RWPE2 (cell line): ENCODE measurements at regions not wholly inside any gene's neighbourhood (a gene's known extent, or its start where the extent isn't known, plus 50 kb on each side); places are given as distances from the start of the nearest gene placed in this dataset.
A peak's percentile ranks its signal among the peaks of the same experiment; 100 is the strongest.

ENCODE experiments used
- ATAC-seq: fragments of 200-7000 bp; cut with Tn5 transposase; 3 replicates; pipeline ENCODE4 v1.9.1; 2021; ENCODE audit warnings: low read depth
- DNase-seq: peaks from one replicate; pipeline ENCODE4 v3.0.0-alpha.2; 2020; ENCODE audit warnings: low spot score
- H3K27ac ChIP-seq: fragments of 450-650 bp; 2 replicates; pipeline ENCODE4 v1.5.1; 2017; ENCODE audit warnings: mild to moderate bottlenecking; ENCODE audit not compliant: poor library complexity, severe bottlenecking
- H3K27me3 ChIP-seq: fragments of 250-450 bp; sonication (Bioruptor Pico); 2 replicates; pipeline ENCODE4 v1.5.1; 2021; ENCODE audit warnings: mild to moderate bottlenecking, moderate library complexity; ENCODE audit not compliant: insufficient read depth, poor library complexity, severe bottlenecking
- H3K36me3 ChIP-seq: fragments of 250-450 bp; sonication (Bioruptor Pico); 2 replicates; pipeline ENCODE4 v1.5.1; 2020; ENCODE audit warnings: low read depth, mild to moderate bottlenecking, moderate library complexity
- H3K4me1 ChIP-seq: fragments of 250-450 bp; sonication (Bioruptor Pico); 2 replicates; pipeline ENCODE4 v1.5.1; 2021; ENCODE audit warnings: mild to moderate bottlenecking, moderate library complexity; ENCODE audit not compliant: insufficient read depth, poor library complexity, severe bottlenecking
- H3K4me3 ChIP-seq: fragments of 250-450 bp; sonication (Bioruptor Pico); 2 replicates; pipeline ENCODE4 v1.5.1; 2021; ENCODE audit warnings: mild to moderate bottlenecking, moderate library complexity; ENCODE audit not compliant: severe bottlenecking
- H3K9me3 ChIP-seq: fragments of 250-450 bp; sonication (Bioruptor Pico); 2 replicates; pipeline ENCODE4 v1.5.1; 2021; ENCODE audit warnings: mild to moderate bottlenecking, moderate library complexity; ENCODE audit not compliant: severe bottlenecking
- TF ChIP-seq, protein P1 (sequence below): fragments of 450-650 bp; IDR thresholded peaks from one replicate; pipeline ENCODE4 v1.5.1; 2017; ENCODE audit warnings: mild to moderate bottlenecking, moderate library complexity; ENCODE audit not compliant: poor library complexity, severe bottlenecking

DNA sequence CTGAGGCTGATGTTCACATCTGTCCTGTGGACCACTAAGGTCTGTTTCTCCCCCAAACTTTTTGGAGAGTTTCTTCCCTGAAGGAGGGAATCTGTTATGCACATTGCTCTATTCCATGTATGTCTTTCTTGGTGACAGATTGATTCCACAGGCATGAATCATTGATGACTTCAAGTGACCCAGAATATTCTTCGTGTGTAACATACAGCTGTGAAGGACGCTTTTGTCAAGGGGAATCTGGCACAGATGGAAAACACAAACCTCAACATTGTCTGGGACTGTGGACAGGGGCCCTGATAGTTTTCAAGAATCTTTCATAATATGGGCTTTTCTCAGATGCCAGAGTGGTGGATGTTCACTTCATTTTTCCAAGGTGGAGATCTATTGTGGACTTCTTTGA is 223.1 kb upstream of the MAF start:
- Histone ChIP-seq H3K27ac (no peak overlapping the region), H3K27me3 (no peaks in the 10 kb centered on the region), H3K4me1 (no peaks in the 10 kb centered on the region), H3K36me3 (no peaks in the 10 kb centered on the region), H3K4me3 (no peak overlapping the region), H3K9me3 (no peaks in the 10 kb centered on the region)
- DNase-seq: no peak
- TF ChIP-seq, protein P1, sequence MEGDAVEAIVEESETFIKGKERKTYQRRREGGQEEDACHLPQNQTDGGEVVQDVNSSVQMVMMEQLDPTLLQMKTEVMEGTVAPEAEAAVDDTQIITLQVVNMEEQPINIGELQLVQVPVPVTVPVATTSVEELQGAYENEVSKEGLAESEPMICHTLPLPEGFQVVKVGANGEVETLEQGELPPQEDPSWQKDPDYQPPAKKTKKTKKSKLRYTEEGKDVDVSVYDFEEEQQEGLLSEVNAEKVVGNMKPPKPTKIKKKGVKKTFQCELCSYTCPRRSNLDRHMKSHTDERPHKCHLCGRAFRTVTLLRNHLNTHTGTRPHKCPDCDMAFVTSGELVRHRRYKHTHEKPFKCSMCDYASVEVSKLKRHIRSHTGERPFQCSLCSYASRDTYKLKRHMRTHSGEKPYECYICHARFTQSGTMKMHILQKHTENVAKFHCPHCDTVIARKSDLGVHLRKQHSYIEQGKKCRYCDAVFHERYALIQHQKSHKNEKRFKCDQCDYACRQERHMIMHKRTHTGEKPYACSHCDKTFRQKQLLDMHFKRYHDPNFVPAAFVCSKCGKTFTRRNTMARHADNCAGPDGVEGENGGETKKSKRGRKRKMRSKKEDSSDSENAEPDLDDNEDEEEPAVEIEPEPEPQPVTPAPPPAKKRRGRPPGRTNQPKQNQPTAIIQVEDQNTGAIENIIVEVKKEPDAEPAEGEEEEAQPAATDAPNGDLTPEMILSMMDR: no peak
- no peak for ATAC-seq

DNA sequence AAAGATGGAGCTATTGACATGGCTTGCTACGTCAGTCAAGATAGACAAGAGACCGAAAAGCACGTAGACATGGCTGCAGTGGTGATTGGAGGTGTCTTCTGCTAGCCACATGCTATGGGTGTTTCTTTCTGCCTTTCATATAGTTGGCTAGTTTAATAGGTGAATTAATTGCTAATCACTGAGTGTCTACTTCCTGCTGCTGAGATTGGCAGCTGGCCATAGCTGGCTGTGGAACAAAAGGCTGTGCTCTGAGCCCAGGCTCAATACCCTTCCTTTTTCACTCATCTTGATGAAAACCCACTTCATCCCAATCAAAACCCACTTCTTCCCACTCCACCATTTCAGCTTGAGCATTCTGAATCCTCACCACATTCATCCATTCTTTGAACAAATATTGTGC is 221.4 kb upstream of the MAF start:
- ATAC-seq: no peak
- H3K27ac ChIP-seq: no peak overlapping the region
- no peak overlapping the region for H3K4me3 ChIP-seq
- no peaks in the 10 kb centered on the region for H3K9me3 ChIP-seq
- no peaks in the 10 kb centered on the region for H3K4me1 ChIP-seq
- no peak for DNase-seq
- H3K27me3 ChIP-seq: no peaks in the 10 kb centered on the region
- no peaks in the 10 kb centered on the region for H3K36me3 ChIP-seq
- TF ChIP-seq, protein P1: no peak

DNA sequence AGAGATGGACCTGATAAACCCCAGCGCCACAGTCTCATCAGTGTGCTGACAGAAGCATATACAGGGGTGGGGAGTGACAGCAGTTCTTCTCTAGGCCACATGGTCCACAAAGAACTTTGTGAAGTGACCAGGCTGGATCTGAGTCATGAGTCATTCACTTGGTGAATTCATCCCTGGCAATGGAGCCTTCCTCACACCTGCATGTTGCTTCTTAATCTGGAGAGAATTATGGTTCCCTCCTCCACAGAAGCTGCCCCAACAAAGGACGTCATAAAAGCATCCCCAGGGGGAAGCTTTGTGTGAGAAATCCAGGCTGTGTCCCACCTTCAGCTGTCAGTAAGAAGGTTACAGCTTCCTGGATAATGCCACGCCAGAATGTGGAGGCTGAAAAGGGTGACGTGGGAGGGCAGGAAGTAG is 215.6 kb upstream of the MAF start:
- Histone ChIP-seq H3K4me3 (no peak overlapping the region), H3K27me3 (no peaks in the 10 kb centered on the region), H3K27ac (no peak overlapping the region), H3K9me3 (no peaks in the 10 kb centered on the region), H3K4me1 (peaks cover 31% of the 10 kb centered on the region), H3K36me3 (no peaks in the 10 kb centered on the region)
- no peak for ATAC-seq
- TF ChIP-seq, protein P1: no peak
- no peak for DNase-seq

DNA sequence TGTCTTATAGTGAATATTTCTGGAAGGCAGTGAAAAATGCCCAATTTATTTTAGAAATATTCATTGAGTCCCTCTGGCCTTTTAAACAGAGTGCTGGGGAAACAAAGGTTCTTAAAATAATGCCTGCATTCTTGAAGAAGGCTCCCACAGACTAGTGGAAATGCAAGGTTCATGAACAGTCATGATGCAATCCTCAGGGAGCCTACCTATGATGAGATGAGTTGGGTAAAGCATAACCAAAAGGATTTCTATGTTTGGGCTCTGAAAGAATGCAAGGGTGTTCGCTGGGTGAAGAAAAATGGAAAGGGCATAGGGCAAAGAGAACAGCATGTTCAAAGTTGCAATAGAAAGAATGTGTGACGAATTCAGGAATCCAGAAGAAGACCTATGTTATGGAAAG is 214.5 kb upstream of the MAF start:
- H3K4me1 ChIP-seq: peaks cover 40% of the 10 kb centered on the region
- TF ChIP-seq, protein P1: no peak
- no peak overlapping the region for H3K4me3 ChIP-seq
- no peaks in the 10 kb centered on the region for H3K9me3 ChIP-seq
- no peaks in the 10 kb centered on the region for H3K36me3 ChIP-seq
- DNase-seq (no peak), ATAC-seq (no peak)
- H3K27ac ChIP-seq: peak overlapping the region; percentile 49
- no peaks in the 10 kb centered on the region for H3K27me3 ChIP-seq

DNA sequence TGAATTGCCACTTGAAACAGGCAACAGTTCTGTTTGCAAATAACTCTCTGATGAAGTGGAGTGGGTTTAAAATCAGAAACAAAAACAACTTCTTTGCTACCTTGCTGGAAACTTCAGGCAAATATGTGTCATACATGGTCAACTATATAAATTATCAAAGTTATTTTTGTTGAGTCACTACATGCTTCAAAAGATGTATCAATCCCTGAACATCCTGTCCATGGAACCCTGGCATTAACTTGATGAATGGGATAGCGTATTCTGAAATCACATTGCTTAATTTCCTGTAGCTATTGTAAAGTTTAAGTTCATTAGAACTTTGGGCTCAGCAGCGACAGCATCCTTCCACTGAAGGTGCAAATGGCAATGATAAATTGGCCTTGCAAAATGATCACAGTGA is 213.6 kb upstream of the MAF start:
- ATAC-seq (peak; percentile 73), DNase-seq (no peak)
- Histone ChIP-seq H3K36me3 (no peaks in the 10 kb centered on the region), H3K27ac (peak overlapping the region; percentile 49), H3K9me3 (no peaks in the 10 kb centered on the region), H3K27me3 (no peaks in the 10 kb centered on the region), H3K4me1 (peaks cover 40% of the 10 kb centered on the region), H3K4me3 (no peak overlapping the region)
- TF ChIP-seq, protein P1: no peak
